ENCODE measurements at regions not wholly inside any gene's neighbourhood (a gene's known extent, or its start where the extent isn't known, plus 50 kb on each side); places are given as distances from the start of the nearest gene placed in this dataset.

- POLR2A ChIA-PET: no interaction called here
- TF ChIP-seq, protein P1, sequence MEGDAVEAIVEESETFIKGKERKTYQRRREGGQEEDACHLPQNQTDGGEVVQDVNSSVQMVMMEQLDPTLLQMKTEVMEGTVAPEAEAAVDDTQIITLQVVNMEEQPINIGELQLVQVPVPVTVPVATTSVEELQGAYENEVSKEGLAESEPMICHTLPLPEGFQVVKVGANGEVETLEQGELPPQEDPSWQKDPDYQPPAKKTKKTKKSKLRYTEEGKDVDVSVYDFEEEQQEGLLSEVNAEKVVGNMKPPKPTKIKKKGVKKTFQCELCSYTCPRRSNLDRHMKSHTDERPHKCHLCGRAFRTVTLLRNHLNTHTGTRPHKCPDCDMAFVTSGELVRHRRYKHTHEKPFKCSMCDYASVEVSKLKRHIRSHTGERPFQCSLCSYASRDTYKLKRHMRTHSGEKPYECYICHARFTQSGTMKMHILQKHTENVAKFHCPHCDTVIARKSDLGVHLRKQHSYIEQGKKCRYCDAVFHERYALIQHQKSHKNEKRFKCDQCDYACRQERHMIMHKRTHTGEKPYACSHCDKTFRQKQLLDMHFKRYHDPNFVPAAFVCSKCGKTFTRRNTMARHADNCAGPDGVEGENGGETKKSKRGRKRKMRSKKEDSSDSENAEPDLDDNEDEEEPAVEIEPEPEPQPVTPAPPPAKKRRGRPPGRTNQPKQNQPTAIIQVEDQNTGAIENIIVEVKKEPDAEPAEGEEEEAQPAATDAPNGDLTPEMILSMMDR (IDR thresholded peaks at IDR 0.05; ENCODE audit: insufficient read depth, low read depth, low read length): peak; percentile 26; the same call in 1 of the 2 replicates
- CTCF ChIA-PET: interaction anchor here (0.7 to 1.3 kb wide), 4 partner anchors 13 to 23 kb away, joined by 3 to 4 read pairs (median 3); no protein-coding TSS in a partner anchor
- Histone ChIP-seq H3K36me3 (ENCODE audit: control insufficient read depth, insufficient read depth, low read length) (no peaks in the 10 kb centered on the region), H3K27me3 (ENCODE audit: control insufficient read depth, insufficient read depth, low read length) (no peaks in the 10 kb centered on the region; the same call in none of the 2 replicates), H3K4me3 (ENCODE audit: low read depth, low read length) (no peak overlapping the region)
- no peak for DNase-seq (ENCODE audit: low read depth)
Measured at GRCh38 chrX:40298572-40299479, 201.1 kb upstream of the BCOR start.

- no peak overlapping the region for H3K4me3 ChIP-seq (ENCODE audit: low read depth, low read length)
- CTCF ChIA-PET: no interaction called here
- DNase-seq (ENCODE audit: low read depth): no peak
- TF ChIP-seq, protein P1 (IDR thresholded peaks at IDR 0.05; ENCODE audit: insufficient read depth, low read depth, low read length): no peak
- no peaks in the 10 kb centered on the region; the same call in none of the 2 replicates for H3K27me3 ChIP-seq (ENCODE audit: control insufficient read depth, insufficient read depth, low read length)
- POLR2A ChIA-PET: no interaction called here
- no peaks in the 10 kb centered on the region for H3K36me3 ChIP-seq (ENCODE audit: control insufficient read depth, insufficient read depth, low read length)
Measured at GRCh38 chrX:40298069-40298468, 200.3 kb upstream of the BCOR start.

GRCh38 chrX:40291553-40291952 lies 193.8 kb upstream of the BCOR start:
- POLR2A ChIA-PET: no interaction called here
- Histone ChIP-seq H3K36me3 (ENCODE audit: control insufficient read depth, insufficient read depth, low read length) (no peaks in the 10 kb centered on the region), H3K27me3 (ENCODE audit: control insufficient read depth, insufficient read depth, low read length) (no peaks in the 10 kb centered on the region), H3K4me3 (ENCODE audit: low read depth, low read length) (no peak overlapping the region)
- CTCF ChIA-PET: no interaction called here
- DNase-seq (ENCODE audit: low read depth): no peak
- TF ChIP-seq, protein P1 (IDR thresholded peaks at IDR 0.05; ENCODE audit: insufficient read depth, low read depth, low read length): no peak

DNA sequence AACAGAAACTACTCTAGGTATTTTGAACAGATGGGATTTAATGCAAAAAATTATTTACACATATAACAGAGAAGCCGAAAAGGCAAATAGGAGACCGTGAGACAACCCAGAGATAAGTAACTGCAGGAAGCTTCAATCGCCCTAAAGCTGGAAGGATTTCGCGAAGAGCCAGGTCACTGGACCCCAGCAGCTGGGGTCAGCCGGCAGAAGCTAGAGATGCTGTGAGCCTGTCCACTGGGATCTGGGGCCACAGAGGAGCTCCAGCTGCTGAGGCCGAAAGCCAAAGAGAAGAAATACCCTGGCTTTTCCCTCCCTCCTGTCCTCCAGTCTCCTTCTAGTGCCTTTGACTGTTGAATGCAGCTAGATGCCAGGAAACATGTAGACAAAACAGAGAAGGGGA lies 192.8 kb upstream of the BCOR start:
- POLR2A ChIA-PET: no interaction called here
- H3K27me3 ChIP-seq (ENCODE audit: control insufficient read depth, insufficient read depth, low read length): no peaks in the 10 kb centered on the region
- H3K36me3 ChIP-seq (ENCODE audit: control insufficient read depth, insufficient read depth, low read length): no peaks in the 10 kb centered on the region
- H3K4me3 ChIP-seq (ENCODE audit: low read depth, low read length): no peak overlapping the region
- CTCF ChIA-PET: interaction anchor here (1.0 kb wide), 1 partner anchor 1041 kb away, joined by 3 read pairs; no protein-coding TSS in a partner anchor
- no peak for DNase-seq (ENCODE audit: low read depth)
- TF ChIP-seq, protein P1 (IDR thresholded peaks at IDR 0.05; ENCODE audit: insufficient read depth, low read depth, low read length): no peak

DNA sequence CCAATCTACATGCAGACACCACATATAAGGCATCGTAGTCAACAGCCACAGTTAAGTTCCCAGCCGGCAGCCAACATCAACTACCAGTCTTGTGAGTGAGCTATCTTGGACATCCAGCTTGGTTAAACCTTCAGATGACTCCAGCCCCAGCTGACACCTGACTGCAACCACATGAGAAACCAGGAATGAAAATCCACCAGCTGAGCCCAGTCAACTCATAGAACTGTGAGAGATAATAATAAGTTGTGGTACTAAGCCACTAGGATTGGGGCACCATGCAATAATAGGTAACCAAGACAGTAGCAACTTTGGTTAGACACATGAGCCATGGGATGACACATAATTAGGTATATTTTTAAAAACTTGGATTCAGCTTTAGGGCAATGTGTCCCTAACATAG lies 188.1 kb upstream of the BCOR start:
- no peak for DNase-seq (ENCODE audit: low read depth)
- H3K36me3 ChIP-seq (ENCODE audit: control insufficient read depth, insufficient read depth, low read length): no peaks in the 10 kb centered on the region
- POLR2A ChIA-PET: no interaction called here

More for the DNA sequence above, 188.1 kb upstream of the BCOR start:
- TF ChIP-seq, protein P1 (IDR thresholded peaks at IDR 0.05; ENCODE audit: insufficient read depth, low read depth, low read length): no peak
- CTCF ChIA-PET: no interaction called here
- Histone ChIP-seq H3K4me3 (ENCODE audit: low read depth, low read length) (no peak overlapping the region), H3K27me3 (ENCODE audit: control insufficient read depth, insufficient read depth, low read length) (no peaks in the 10 kb centered on the region)

All from BJ (cell line).